A549 (cell line): ENCODE measurements at regions not wholly inside any gene's neighbourhood (a gene's known extent, or its start where the extent isn't known, plus 50 kb on each side); places are given as distances from the start of the nearest gene placed in this dataset.

Experiments
- CBX2 ChIP-seq: fragments of 200-600 bp; sonication (generic); IDR thresholded peaks from 2 replicates; pipeline ENCODE4 v1.6.1; 2016; ENCODE audit warnings: low read depth, mild to moderate bottlenecking, borderline replicate concordance
- CHD2 ChIP-seq: fragments of 150-350 bp; IDR thresholded peaks from 2 replicates; pipeline ENCODE4 v1.6.1; 2014; ENCODE audit warnings: low read length; ENCODE audit not compliant: partially characterized antibody
- HEYL ChIP-seq: fragments of 250-450 bp; sonication (Bioruptor Pico); IDR thresholded peaks from 2 replicates; pipeline ENCODE4 v1.8.0; 2021; ENCODE audit warnings: mild to moderate bottlenecking, moderate library complexity
- MYC ChIP-seq: IDR thresholded peaks from 2 replicates; pipeline ENCODE4 v1.6.1; 2012; ENCODE audit warnings: mild to moderate bottlenecking, inconsistent platforms, low read length, improper control_type of control experiment, borderline replicate concordance
- POLR2A ChIP-seq: IDR thresholded peaks from 2 replicates; pipeline ENCODE4 v1.6.1; 2012; ENCODE audit warnings: mild to moderate bottlenecking, low read length
- REST ChIP-seq: fragments of 200-600 bp; sonication (generic); IDR thresholded peaks from 2 replicates; pipeline ENCODE4 v1.6.1; 2016; ENCODE audit warnings: antibody characterized with exemption, mild to moderate bottlenecking, moderate library complexity
- ZSCAN20 ChIP-seq: fragments of 250-450 bp; sonication (Bioruptor Pico); IDR thresholded peaks from 2 replicates; pipeline ENCODE4 v1.8.0; 2022; ENCODE audit warnings: mild to moderate bottlenecking, moderate library complexity
- TF ChIP-seq, protein P1 (sequence below): fragments of >200 bp; sonication (Bioruptor Twin); formaldehyde crosslinking; IDR thresholded peaks from 3 replicates; pipeline ENCODE4 v1.5.1; 2016
- TF ChIP-seq, protein P2 (sequence below): fragments of 450-650 bp; IDR thresholded peaks from 2 replicates; pipeline ENCODE4 v1.6.1; 2014; ENCODE audit warnings: antibody characterized with exemption
- TF ChIP-seq, protein P3 (sequence below): IDR thresholded peaks from 2 replicates; pipeline ENCODE4 v1.6.1; 2012; ENCODE audit warnings: low read depth, borderline replicate concordance

DNA sequence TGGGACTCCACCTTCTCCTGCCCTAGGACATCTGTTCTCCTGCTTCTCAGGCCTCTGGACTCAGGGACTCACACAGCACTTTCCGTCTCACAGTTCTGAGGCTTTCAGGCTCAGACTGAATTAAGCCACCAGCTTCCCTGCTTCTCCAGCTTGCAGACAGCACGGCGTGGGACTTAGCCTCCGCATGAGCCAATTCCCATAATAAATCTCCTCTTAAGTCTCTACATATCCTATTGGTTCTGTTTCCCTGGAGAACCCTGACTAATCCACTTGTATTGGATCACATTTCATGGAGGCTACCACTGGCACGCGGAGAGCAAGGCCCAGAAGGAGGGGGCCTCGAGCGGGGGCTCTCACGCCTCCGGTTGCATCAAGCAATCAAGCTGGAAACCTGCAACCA, 1313.6 kb downstream of the TBC1D22A start:
- TF ChIP-seq ZSCAN20 (no peak), CBX2 (no peak), REST (no peak), HEYL (CRISPR knock-in tag) (no peak), MYC (no peak), POLR2A (no peak), CHD2 (no peak)
- TF ChIP-seq, protein P1, sequence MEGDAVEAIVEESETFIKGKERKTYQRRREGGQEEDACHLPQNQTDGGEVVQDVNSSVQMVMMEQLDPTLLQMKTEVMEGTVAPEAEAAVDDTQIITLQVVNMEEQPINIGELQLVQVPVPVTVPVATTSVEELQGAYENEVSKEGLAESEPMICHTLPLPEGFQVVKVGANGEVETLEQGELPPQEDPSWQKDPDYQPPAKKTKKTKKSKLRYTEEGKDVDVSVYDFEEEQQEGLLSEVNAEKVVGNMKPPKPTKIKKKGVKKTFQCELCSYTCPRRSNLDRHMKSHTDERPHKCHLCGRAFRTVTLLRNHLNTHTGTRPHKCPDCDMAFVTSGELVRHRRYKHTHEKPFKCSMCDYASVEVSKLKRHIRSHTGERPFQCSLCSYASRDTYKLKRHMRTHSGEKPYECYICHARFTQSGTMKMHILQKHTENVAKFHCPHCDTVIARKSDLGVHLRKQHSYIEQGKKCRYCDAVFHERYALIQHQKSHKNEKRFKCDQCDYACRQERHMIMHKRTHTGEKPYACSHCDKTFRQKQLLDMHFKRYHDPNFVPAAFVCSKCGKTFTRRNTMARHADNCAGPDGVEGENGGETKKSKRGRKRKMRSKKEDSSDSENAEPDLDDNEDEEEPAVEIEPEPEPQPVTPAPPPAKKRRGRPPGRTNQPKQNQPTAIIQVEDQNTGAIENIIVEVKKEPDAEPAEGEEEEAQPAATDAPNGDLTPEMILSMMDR: no peak
- TF ChIP-seq, protein P2, sequence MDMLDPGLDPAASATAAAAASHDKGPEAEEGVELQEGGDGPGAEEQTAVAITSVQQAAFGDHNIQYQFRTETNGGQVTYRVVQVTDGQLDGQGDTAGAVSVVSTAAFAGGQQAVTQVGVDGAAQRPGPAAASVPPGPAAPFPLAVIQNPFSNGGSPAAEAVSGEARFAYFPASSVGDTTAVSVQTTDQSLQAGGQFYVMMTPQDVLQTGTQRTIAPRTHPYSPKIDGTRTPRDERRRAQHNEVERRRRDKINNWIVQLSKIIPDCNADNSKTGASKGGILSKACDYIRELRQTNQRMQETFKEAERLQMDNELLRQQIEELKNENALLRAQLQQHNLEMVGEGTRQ: no peak
- TF ChIP-seq, protein P3, sequence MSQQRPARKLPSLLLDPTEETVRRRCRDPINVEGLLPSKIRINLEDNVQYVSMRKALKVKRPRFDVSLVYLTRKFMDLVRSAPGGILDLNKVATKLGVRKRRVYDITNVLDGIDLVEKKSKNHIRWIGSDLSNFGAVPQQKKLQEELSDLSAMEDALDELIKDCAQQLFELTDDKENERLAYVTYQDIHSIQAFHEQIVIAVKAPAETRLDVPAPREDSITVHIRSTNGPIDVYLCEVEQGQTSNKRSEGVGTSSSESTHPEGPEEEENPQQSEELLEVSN: no peak
